Heart right ventricle (tissue), 16 donors: ENCODE measurements at regions not wholly inside any gene's neighbourhood (a gene's known extent, or its start where the extent isn't known, plus 50 kb on each side); places are given as distances from the start of the nearest gene placed in this dataset.

Experiments used
- ATAC-seq, 8 donors: fragments of 200-7000 bp; cut with Tn5 transposase; one replicate each; pipeline ENCODE4 v1.9.1; 2020; ENCODE audit warnings: mild to moderate bottlenecking in 8 of 8, moderate library complexity in 8 of 8, moderate number of reproducible peaks in 1 of 8
- DNase-seq, 2 donors: peaks; one replicate each; pipeline ENCODE4 v3.0.0-alpha.2; 2020
- H3K27ac ChIP-seq, 10 donors: fragments of 200-600 bp; sonication (generic) in 2 of 10; one replicate each; pipeline versions ENCODE4 v1.5.0 to v1.8.0; 2020 to 2022; ENCODE audit warnings: mild to moderate bottlenecking in 3 of 10
- H3K27me3 ChIP-seq, 7 donors: fragments of 200-600 bp; one replicate each; pipeline ENCODE4 v1.8.0; 2021 to 2022; ENCODE audit warnings: mild to moderate bottlenecking in 2 of 7
- H3K36me3 ChIP-seq, 9 donors: fragments of 200-600 bp; sonication (generic) in 1 of 9; one replicate each; pipeline versions ENCODE4 v1.5.0 to v1.8.0; 2020 to 2022; ENCODE audit warnings: mild to moderate bottlenecking in 2 of 9
- H3K4me1 ChIP-seq, 9 donors: fragments of 200-600 bp; sonication (generic) in 1 of 9; one replicate each; pipeline versions ENCODE4 v1.5.0 to v1.8.0; 2020 to 2022; ENCODE audit warnings: mild to moderate bottlenecking in 4 of 9
- H3K4me3 ChIP-seq, 10 donors: fragments of 200-600 bp; sonication (generic) in 2 of 10; one replicate each; pipeline versions ENCODE4 v1.5.0 to v1.8.0; 2020 to 2022; ENCODE audit warnings: mild to moderate bottlenecking in 7 of 10, moderate library complexity in 2 of 10
- H3K9me3 ChIP-seq, 11 donors: fragments of 200-600 bp in 10 of 11; sonication (generic) in 2 of 11; one replicate each; pipeline versions ENCODE4 v1.5.0 to v1.8.0; 2013 to 2022; ENCODE audit warnings: mild to moderate bottlenecking in 2 of 11, control low read depth in 1 of 11, moderate library complexity in 1 of 11
- WGBS, 2 donors: extraction: QIAGEN DNeasy Blood & Tissue Kit; methylation state at CpG; one replicate each; pipeline ENCODE4 v1.1.7; 2013; ENCODE audit warnings: inconsistent platforms in 1 of 2; 5-methylcytosine and 5-hydroxymethylcytosine counted together
- intact Hi-C, 10 donors: fragments of 100-400 bp; cut with DNase I; formaldehyde crosslinking; loops; one replicate each; pipeline versions ENCODE4 v1.11.1 to v1.14.2; 2022
- TF ChIP-seq, protein P1 (sequence below), 9 donors: fragments of 200-600 bp; sonication (generic) in 2 of 9; IDR thresholded peaks; one replicate each; pipeline versions ENCODE4 v1.5.0 to v1.8.0; 2021 to 2022; ENCODE audit warnings: antibody characterized with exemption in 9 of 9, mild to moderate bottlenecking in 5 of 9, moderate library complexity in 1 of 9
- donor health status: Arrhythmogenic right ventricular cardiomyopathy.
- donor health status: ischemic (EF 13 %, LVEDD 7.1; RV severe dilation, severe dysfunction).
- donor health status: healthy with polysubstance abuse.
- donor health status: DM: no; HTN: yes; CAD: no.
- donor health status: DM: no; HTN: no; CAD: no.
- donor health status: ischemic (EF 25% LVEDD 6.9; RV normal size, moderate dysfunction).
- donor health status: ischemic (EF 25% LVEDD 5.7; RV mildly dilated, moderate dysfunction).
- donor health status: healthy.
- donor health status: DM: yes; HTN: yes; CAD: no.
- donor health status: Ischemic cardiomyopathy.
- donor health status: ischemic (EF 35%, LVEDD 5.7; RV mildly dilated, moderate dysfunction).
- donor health status: nonischemic (EF 11% LVEDD 7.7; RV severe dilation, severe dysfunction).
- donor health status: DM: yes; HTN: yes; CAD: no.
- donor health status: PGD.
- donor health status: ischemic (EF 29% LVEDD 5.4; RV normal size, mild dysfunction).
- donor health status: nonischemic (EF 23%, LVEDD 6.1; RV moderate dilation, normal function).

DNA sequence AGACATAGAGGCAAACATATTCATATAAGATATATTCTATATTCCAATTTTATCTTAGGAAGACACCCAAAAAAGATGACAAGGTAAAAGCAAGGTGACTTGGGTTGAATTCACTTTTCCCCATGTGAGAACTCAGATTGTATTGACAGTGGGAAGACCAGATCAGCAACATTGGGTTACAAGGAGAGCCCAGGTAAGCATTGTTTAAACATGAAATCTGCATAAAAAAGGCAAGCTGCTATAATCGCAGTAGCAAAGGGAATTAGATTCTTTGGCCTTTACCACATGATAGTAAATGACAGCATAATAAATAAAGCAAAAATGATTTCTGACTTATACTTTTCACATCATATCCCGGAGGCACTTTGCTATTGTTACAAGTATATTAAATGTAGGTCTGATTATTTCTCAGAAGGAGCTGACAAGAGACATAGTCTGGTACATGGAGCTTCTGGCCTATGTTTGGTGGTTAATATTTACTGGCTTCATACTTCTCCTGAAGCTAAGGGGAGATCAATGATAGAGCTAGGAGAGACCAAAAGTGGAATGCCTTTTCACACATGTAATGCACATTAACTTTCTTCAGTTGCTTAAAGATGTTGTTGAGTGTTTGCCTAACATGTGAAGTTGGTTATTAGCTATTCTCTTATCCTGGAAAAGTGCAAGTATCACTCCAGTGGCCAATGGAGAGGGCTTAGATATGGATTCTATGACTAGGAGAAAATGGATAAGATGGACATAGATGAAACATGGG, 53.1 kb upstream of the EEF1E1 start:
- intact Hi-C loops: no loop called here
- no peak for ATAC-seq
- no peaks in the 10 kb centered on the region for H3K4me1 ChIP-seq
- H3K27ac ChIP-seq: no peak overlapping the region
- H3K9me3 ChIP-seq: peaks cover 0 to 12% (median 0%) of the 10 kb centered on the region in 11 donors
- 68 to 69% methylated on average over 2 of the region's 2 CpGs for WGBS, 2 donors
- TF ChIP-seq, protein P1, sequence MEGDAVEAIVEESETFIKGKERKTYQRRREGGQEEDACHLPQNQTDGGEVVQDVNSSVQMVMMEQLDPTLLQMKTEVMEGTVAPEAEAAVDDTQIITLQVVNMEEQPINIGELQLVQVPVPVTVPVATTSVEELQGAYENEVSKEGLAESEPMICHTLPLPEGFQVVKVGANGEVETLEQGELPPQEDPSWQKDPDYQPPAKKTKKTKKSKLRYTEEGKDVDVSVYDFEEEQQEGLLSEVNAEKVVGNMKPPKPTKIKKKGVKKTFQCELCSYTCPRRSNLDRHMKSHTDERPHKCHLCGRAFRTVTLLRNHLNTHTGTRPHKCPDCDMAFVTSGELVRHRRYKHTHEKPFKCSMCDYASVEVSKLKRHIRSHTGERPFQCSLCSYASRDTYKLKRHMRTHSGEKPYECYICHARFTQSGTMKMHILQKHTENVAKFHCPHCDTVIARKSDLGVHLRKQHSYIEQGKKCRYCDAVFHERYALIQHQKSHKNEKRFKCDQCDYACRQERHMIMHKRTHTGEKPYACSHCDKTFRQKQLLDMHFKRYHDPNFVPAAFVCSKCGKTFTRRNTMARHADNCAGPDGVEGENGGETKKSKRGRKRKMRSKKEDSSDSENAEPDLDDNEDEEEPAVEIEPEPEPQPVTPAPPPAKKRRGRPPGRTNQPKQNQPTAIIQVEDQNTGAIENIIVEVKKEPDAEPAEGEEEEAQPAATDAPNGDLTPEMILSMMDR (IDR thresholded peaks at IDR 0.05): no peak
- H3K27me3 ChIP-seq: peaks cover 0 to 5% (median 0%) of the 10 kb centered on the region in 7 donors
- no peaks in the 10 kb centered on the region for H3K36me3 ChIP-seq
- H3K4me3 ChIP-seq: no peak overlapping the region
- DNase-seq: no peak
